Omental fat pad (tissue), 3 donors: ENCODE measurements at regions not wholly inside any gene's neighbourhood (a gene's known extent, or its start where the extent isn't known, plus 50 kb on each side); places are given as distances from the start of the nearest gene placed in this dataset.

Source experiments
- ATAC-seq: fragments of 150-250 bp; one replicate; pipeline ENCODE4 v1.9.1; 2016; ENCODE audit warnings: mild to moderate bottlenecking, moderate library complexity; ENCODE audit not compliant: low FRiP score
- DNase-seq: peaks from one replicate; pipeline ENCODE4 v3.0.0-alpha.2; 2019; ENCODE audit warnings: low spot score
- CTCF ChIP-seq, 3 donors: fragments of 450-650 bp; IDR thresholded peaks; one replicate each; pipeline ENCODE4 v1.5.1; 2016 to 2017; ENCODE audit warnings: antibody characterized with exemption in 3 of 3, mild to moderate bottlenecking in 3 of 3, moderate library complexity in 2 of 3

GRCh38 chr13:111051041-111051725 is 63.9 kb upstream of the ARHGEF7 start:
- no peak for DNase-seq

GRCh38 chr13:111050539-111050879 is 64.6 kb upstream of the ARHGEF7 start:
- no peak for ATAC-seq
- TF ChIP-seq CTCF (IDR thresholded peaks at IDR 0.05): no peak
- no peak for DNase-seq

More at GRCh38 chr13:111051041-111051725, 63.9 kb upstream of the ARHGEF7 start:
- no peak for TF ChIP-seq CTCF (IDR thresholded peaks at IDR 0.05)
- ATAC-seq: peak; percentile 76

GRCh38 chr13:111049791-111050538 is 65.1 kb upstream of the ARHGEF7 start:
- ATAC-seq (no peak), DNase-seq (no peak)
- TF ChIP-seq CTCF (IDR thresholded peaks at IDR 0.05): no peak

- TF ChIP-seq CTCF (IDR thresholded peaks at IDR 0.05): no peak
- ATAC-seq (no peak), DNase-seq (no peak)
These were observed 66.7 kb upstream of the ARHGEF7 start for GRCh38 chr13:111048387-111048786.

GRCh38 chr13:111047326-111047725 is 67.8 kb upstream of the ARHGEF7 start:
- ATAC-seq: no peak
- no peak for TF ChIP-seq CTCF (IDR thresholded peaks at IDR 0.05)
- no peak for DNase-seq

- DNase-seq: no peak
- no peak for ATAC-seq
- TF ChIP-seq CTCF (IDR thresholded peaks at IDR 0.05): no peak
These were observed 68.4 kb upstream of the ARHGEF7 start for GRCh38 chr13:111046590-111047141.
